ENCODE measurements at regions not wholly inside any gene's neighbourhood (a gene's known extent, or its start where the extent isn't known, plus 50 kb on each side); places are given as distances from the start of the nearest gene placed in this dataset.

GRCh38 chr2:156653675-156654074 lies 217.5 kb downstream of the GPD2 start:
- H3K4me2 ChIP-seq, result no peak overlapping the region
- H3K79me2 ChIP-seq (ENCODE audit: insufficient read depth, low read depth), result no peaks in the 10 kb centered on the region
- no peaks in the 10 kb centered on the region for H4K20me1 ChIP-seq (ENCODE audit: insufficient read depth)
- no peaks in the 10 kb centered on the region for H3K4me1 ChIP-seq (ENCODE audit: low read depth, poor library complexity, severe bottlenecking)
- no peak overlapping the region for H3K27ac ChIP-seq
- no peak overlapping the region for H3K4me3 ChIP-seq (IDR thresholded peaks at IDR 0.05; ENCODE audit: insufficient read depth, low read depth, low read length)
- H3K27me3 ChIP-seq (ENCODE audit: insufficient read depth, low read depth), result no peaks in the 10 kb centered on the region
- TF ChIP-seq, protein P1, sequence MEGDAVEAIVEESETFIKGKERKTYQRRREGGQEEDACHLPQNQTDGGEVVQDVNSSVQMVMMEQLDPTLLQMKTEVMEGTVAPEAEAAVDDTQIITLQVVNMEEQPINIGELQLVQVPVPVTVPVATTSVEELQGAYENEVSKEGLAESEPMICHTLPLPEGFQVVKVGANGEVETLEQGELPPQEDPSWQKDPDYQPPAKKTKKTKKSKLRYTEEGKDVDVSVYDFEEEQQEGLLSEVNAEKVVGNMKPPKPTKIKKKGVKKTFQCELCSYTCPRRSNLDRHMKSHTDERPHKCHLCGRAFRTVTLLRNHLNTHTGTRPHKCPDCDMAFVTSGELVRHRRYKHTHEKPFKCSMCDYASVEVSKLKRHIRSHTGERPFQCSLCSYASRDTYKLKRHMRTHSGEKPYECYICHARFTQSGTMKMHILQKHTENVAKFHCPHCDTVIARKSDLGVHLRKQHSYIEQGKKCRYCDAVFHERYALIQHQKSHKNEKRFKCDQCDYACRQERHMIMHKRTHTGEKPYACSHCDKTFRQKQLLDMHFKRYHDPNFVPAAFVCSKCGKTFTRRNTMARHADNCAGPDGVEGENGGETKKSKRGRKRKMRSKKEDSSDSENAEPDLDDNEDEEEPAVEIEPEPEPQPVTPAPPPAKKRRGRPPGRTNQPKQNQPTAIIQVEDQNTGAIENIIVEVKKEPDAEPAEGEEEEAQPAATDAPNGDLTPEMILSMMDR (conservative IDR thresholded peaks at IDR 0.05; ENCODE audit: low read depth, low read length), result no peak
- H3K9ac ChIP-seq, result no peak overlapping the region
- no peak overlapping the region for H2AFZ ChIP-seq (ENCODE audit: low read depth)
- no peaks in the 10 kb centered on the region for H3K36me3 ChIP-seq (ENCODE audit: insufficient read depth)

DNA sequence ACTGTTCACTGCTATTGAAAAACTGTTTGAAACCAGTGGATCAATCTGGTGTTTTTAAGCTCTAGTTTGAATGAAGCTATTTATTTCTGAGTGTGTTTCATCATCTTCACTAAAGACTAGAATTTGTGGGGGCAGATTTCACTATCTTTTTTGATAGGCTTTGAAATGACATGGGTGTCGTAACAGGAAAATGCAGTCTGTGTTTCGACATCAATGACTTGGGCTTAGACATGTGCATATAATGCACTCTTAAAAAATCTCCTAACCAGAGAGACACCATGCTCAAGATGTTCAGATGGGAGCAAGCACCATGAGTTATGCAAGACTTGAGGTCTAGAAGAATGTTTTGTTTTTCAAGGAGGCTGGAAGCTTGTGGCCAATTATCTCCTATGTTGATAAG lies 221.6 kb downstream of the GPD2 start:
- H4K20me1 ChIP-seq (ENCODE audit: insufficient read depth), result no peaks in the 10 kb centered on the region
- no peak overlapping the region for H3K27ac ChIP-seq
- no peaks in the 10 kb centered on the region for H3K4me1 ChIP-seq (ENCODE audit: low read depth, poor library complexity, severe bottlenecking)
- H2AFZ ChIP-seq (ENCODE audit: low read depth), result no peak overlapping the region
- no peaks in the 10 kb centered on the region for H3K36me3 ChIP-seq (ENCODE audit: insufficient read depth)
- H3K9ac ChIP-seq, result no peak overlapping the region
- H3K79me2 ChIP-seq (ENCODE audit: insufficient read depth, low read depth), result no peaks in the 10 kb centered on the region
- TF ChIP-seq, protein P1 (conservative IDR thresholded peaks at IDR 0.05; ENCODE audit: low read depth, low read length), result no peak
- H3K27me3 ChIP-seq (ENCODE audit: insufficient read depth, low read depth), result no peaks in the 10 kb centered on the region
- no peak overlapping the region for H3K4me2 ChIP-seq
- no peak overlapping the region for H3K4me3 ChIP-seq (IDR thresholded peaks at IDR 0.05; ENCODE audit: insufficient read depth, low read depth, low read length)

DNA sequence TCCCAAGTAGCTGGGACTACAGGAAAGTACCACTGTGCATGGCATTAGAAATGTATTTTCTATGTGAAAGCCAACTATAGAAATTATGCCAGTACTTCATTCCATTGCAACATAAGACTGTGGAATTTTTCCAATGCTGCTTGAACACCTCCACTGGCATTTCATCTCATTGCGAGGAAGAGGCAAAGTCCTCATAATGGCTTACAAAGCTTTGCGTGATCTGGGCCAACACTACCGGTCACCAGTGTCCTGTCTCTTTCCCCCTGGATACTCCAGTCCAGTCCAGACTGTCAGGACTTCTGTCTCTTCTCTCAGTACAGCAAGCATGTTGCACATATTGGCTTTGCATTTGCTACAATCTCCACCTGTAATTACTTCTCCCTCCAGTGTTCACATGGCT lies 223.5 kb downstream of the GPD2 start:
- TF ChIP-seq, protein P1 (conservative IDR thresholded peaks at IDR 0.05; ENCODE audit: low read depth, low read length), result no peak
- Histone ChIP-seq H2AFZ (ENCODE audit: low read depth) (no peak overlapping the region), H3K27me3 (ENCODE audit: insufficient read depth, low read depth) (no peaks in the 10 kb centered on the region), H3K36me3 (ENCODE audit: insufficient read depth) (no peaks in the 10 kb centered on the region), H4K20me1 (ENCODE audit: insufficient read depth) (no peaks in the 10 kb centered on the region), H3K4me1 (ENCODE audit: low read depth, poor library complexity, severe bottlenecking) (no peaks in the 10 kb centered on the region), H3K9ac (no peak overlapping the region), H3K79me2 (ENCODE audit: insufficient read depth, low read depth) (no peaks in the 10 kb centered on the region), H3K4me3 (IDR thresholded peaks at IDR 0.05; ENCODE audit: insufficient read depth, low read depth, low read length) (no peak overlapping the region), H3K27ac (no peak overlapping the region), H3K4me2 (no peak overlapping the region)

GRCh38 chr2:156663757-156664409 lies 227.7 kb downstream of the GPD2 start:
- H3K4me1 ChIP-seq (ENCODE audit: low read depth, poor library complexity, severe bottlenecking), result no peaks in the 10 kb centered on the region
- no peak overlapping the region for H2AFZ ChIP-seq (ENCODE audit: low read depth)
- H3K4me3 ChIP-seq (IDR thresholded peaks at IDR 0.05; ENCODE audit: insufficient read depth, low read depth, low read length), result no peak overlapping the region
- H3K36me3 ChIP-seq (ENCODE audit: insufficient read depth), result no peaks in the 10 kb centered on the region
- H4K20me1 ChIP-seq (ENCODE audit: insufficient read depth), result no peaks in the 10 kb centered on the region
- TF ChIP-seq, protein P1 (conservative IDR thresholded peaks at IDR 0.05; ENCODE audit: low read depth, low read length), result no peak
- no peaks in the 10 kb centered on the region for H3K27me3 ChIP-seq (ENCODE audit: insufficient read depth, low read depth)
- no peak overlapping the region for H3K9ac ChIP-seq
- H3K27ac ChIP-seq, result no peak overlapping the region
- H3K79me2 ChIP-seq (ENCODE audit: insufficient read depth, low read depth), result no peaks in the 10 kb centered on the region
- H3K4me2 ChIP-seq, result no peak overlapping the region

Data from KMS-11 (cell line).